Psoas muscle (tissue), 7 donors: ENCODE measurements at regions not wholly inside any gene's neighbourhood (a gene's known extent, or its start where the extent isn't known, plus 50 kb on each side); places are given as distances from the start of the nearest gene placed in this dataset.

ENCODE experiments used
- ATAC-seq, 4 donors: fragments of 200-7000 bp; cut with Tn5 transposase; one replicate each; pipeline ENCODE4 v1.9.1; 2020; ENCODE audit warnings: moderate library complexity in 3 of 4, mild to moderate bottlenecking in 2 of 4
- DNase-seq, 2 donors: peaks; one replicate each; pipeline ENCODE4 v3.0.0-alpha.2; 2020
- H3K27ac ChIP-seq: fragments of 200-600 bp; one replicate; pipeline ENCODE4 v1.8.0; 2022
- H3K27me3 ChIP-seq, 3 donors: fragments of 200-600 bp in 1 of 3; one replicate each; pipeline versions ENCODE4 v1.6.1 to v1.8.0; 2013 to 2022; ENCODE audit warnings: low read length in 2 of 3, mild to moderate bottlenecking in 2 of 3, moderate library complexity in 1 of 3; ENCODE audit not compliant: insufficient read depth in 3 of 3
- H3K36me3 ChIP-seq, 2 donors: fragments of 200-600 bp in 1 of 2; one replicate each; pipeline versions ENCODE4 v1.6.1 to v1.8.0; 2013 to 2022; ENCODE audit warnings: low read depth in 1 of 2, mild to moderate bottlenecking in 1 of 2, moderate library complexity in 1 of 2; ENCODE audit not compliant: insufficient read depth in 1 of 2
- H3K4me1 ChIP-seq: fragments of 200-600 bp; one replicate; pipeline ENCODE4 v1.8.0; 2022
- H3K4me3 ChIP-seq: fragments of 200-600 bp; one replicate; pipeline ENCODE4 v1.8.0; 2022; ENCODE audit warnings: mild to moderate bottlenecking
- H3K9me3 ChIP-seq: fragments of 200-600 bp; one replicate; pipeline ENCODE4 v1.8.0; 2022
- WGBS, 3 donors: extraction: QIAGEN DNeasy Blood & Tissue Kit; methylation state at CpG; one replicate each; pipeline versions ENCODE4 v1.1.6 to v1.1.7; 2013; 5-methylcytosine and 5-hydroxymethylcytosine counted together
- intact Hi-C, 2 donors: fragments of 100-400 bp; cut with DNase I; formaldehyde crosslinking; loops; one replicate each; pipeline versions ENCODE4 v1.11.0 to v1.14.2; 2022
- TF ChIP-seq, protein P1 (sequence below): fragments of 200-600 bp; IDR thresholded peaks from one replicate; pipeline ENCODE4 v1.8.0; 2022; ENCODE audit warnings: antibody characterized with exemption
- donor health status: healthy with polysubstance abuse.
- donor health status: DM: no; HTN: no; CAD: no; lungs with moderate emphysema.
- donor health status: Bipolar disorder and iron deficiency.
- donor health status: healthy.
- donor health status: DM: yes; HTN: yes; CAD: no.
- donor health status: DM: no; HTN: no; CAD: no.
- donor health status: DM: yes; HTN: yes; CAD: no.

DNA sequence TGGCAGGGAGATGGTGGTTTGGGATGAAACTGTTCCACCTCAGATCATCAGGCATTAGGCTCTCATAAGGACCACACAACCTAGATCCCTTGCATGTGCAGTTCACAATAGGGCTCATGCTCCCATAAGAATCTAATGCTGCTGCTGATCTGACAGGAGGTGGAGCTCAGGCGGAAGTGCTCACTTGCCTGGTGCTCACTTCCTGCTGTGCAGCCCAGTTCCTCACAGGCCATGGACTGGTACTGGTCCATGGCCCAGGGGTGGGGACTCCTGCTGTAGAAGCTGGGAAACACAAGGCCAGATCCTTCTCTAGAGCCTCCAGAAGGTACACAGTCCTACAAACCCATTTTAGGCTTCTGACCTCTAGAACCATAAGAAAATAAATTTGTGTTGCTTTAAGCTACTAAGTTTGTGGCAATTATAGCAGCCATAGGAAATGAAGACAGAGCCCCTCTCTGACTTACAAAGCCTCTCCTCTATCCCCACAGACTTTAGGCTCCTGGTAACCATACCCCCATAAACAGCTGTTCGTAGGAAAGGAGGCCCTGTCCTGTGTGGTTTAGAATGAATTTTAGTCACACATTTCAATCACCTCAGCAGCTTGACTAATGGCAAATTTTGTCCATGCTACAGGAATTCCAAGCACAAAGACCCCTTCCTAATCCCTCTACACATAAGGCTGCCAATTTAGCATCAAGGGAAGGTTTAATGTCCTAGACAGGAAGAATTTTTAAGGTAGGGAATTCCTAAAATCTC, 206.1 kb upstream of the PHYHIPL start:
- 67 to 80% (median 78%) methylated on average over 2 of the region's 2 CpGs for WGBS, 3 donors
- intact Hi-C loops, result no loop called here
- Histone ChIP-seq H3K27me3 (no peaks in the 10 kb centered on the region), H3K4me3 (no peak overlapping the region), H3K4me1 (no peaks in the 10 kb centered on the region), H3K27ac (no peak overlapping the region), H3K9me3 (no peaks in the 10 kb centered on the region), H3K36me3 (no peaks in the 10 kb centered on the region)
- DNase-seq (no peak), ATAC-seq (no peak)
- TF ChIP-seq, protein P1, sequence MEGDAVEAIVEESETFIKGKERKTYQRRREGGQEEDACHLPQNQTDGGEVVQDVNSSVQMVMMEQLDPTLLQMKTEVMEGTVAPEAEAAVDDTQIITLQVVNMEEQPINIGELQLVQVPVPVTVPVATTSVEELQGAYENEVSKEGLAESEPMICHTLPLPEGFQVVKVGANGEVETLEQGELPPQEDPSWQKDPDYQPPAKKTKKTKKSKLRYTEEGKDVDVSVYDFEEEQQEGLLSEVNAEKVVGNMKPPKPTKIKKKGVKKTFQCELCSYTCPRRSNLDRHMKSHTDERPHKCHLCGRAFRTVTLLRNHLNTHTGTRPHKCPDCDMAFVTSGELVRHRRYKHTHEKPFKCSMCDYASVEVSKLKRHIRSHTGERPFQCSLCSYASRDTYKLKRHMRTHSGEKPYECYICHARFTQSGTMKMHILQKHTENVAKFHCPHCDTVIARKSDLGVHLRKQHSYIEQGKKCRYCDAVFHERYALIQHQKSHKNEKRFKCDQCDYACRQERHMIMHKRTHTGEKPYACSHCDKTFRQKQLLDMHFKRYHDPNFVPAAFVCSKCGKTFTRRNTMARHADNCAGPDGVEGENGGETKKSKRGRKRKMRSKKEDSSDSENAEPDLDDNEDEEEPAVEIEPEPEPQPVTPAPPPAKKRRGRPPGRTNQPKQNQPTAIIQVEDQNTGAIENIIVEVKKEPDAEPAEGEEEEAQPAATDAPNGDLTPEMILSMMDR, result no peak

DNA sequence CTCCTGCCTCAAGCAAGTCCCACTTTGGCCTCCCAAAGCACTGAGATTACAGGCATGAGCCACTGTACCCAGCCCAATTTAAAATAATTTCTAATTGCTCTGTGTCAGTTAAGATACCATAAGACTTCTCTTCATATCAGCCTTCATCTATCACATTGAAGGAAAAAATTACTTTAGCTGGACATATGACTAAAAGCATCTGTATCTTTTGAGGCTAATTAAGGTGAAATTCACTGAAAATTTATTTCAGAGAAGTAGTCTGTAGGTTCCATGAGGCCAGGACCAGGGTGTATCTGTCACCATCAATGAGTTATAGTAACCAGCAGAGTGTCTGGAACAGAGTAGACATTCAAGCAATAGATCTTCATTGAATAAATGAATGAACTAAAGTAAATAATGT, 205.2 kb upstream of the PHYHIPL start:
- DNase-seq, result no peak
- H3K36me3 ChIP-seq, result no peaks in the 10 kb centered on the region
- H3K9me3 ChIP-seq, result no peaks in the 10 kb centered on the region
- no peak overlapping the region for H3K27ac ChIP-seq
- TF ChIP-seq, protein P1, result no peak
- intact Hi-C loops, result no loop called here
- no peaks in the 10 kb centered on the region for H3K27me3 ChIP-seq
- H3K4me1 ChIP-seq, result no peaks in the 10 kb centered on the region
- H3K4me3 ChIP-seq, result no peak overlapping the region
- ATAC-seq, result no peak

DNA sequence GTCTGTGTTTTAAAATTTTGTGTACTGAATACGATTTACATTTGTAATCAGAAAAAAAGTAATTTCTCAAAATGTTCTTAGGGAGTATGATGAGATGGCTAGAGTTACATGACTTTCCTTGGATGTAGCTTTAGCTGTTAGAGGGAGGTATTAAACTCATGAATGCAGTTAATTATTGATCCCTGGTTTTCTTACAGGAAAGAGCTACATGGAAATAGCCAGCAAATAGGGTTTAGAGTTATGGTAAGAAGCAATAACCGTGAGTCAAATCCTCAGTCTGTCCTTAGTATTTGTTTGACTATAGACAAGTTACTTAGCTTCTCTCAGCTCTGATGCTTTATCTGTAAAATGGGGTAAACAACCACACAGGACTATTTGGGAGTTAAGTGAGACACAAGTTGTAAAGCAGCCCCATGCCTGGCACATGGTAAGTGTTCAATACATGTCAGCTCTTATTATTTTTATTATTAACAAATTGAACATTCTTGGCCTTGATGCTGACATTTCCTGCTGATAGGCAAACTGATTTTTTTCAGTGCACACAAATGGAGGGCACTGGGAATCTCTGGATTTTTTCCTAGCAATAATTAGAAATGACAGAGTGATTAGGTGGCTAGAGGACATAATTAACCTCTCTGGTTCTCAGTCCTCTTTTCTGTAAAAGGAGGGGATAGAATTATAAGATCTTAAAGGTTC, 204.5 kb upstream of the PHYHIPL start:
- 72 to 81% (median 79%) methylated on average over 2 of the region's 2 CpGs for WGBS, 3 donors
- TF ChIP-seq, protein P1, result no peak
- no peaks in the 10 kb centered on the region for H3K4me1 ChIP-seq
- no peak overlapping the region for H3K27ac ChIP-seq
- no peaks in the 10 kb centered on the region for H3K9me3 ChIP-seq
- no peaks in the 10 kb centered on the region for H3K27me3 ChIP-seq
- DNase-seq (no peak), ATAC-seq (no peak)
- no peaks in the 10 kb centered on the region for H3K36me3 ChIP-seq
- H3K4me3 ChIP-seq, result no peak overlapping the region
- intact Hi-C loops, result no loop called here

DNA sequence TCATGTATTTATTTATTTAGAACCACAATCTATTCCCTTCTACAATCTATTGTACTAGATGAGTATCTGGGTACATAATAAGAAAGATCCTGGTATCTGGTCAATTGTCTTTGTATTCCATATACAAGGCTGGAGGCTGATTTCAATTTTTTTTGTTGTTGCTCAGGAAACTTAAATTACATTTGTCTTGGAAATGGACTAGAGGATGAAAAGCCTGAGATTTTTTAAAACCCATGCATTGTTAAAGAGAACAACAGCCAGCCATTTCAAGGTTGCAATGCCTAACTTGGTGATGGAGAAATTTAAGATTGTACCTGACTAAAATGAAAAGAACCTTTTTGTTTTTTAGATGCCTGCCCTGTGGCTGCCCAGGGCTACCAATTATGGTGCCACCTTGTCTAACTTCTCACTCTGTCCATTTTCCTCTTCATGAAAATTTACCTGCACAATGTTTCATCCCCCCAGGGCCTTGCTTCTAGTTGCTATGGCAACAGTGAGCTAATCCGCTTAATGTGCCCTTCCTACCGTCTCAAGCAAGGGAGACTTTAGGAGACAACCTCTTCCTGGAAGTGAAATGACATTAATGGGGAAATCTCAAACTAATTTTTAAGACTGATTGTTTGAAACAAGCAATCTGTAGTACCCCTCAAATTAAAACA, 203.7 kb upstream of the PHYHIPL start:
- no peak for ATAC-seq
- 77 to 85% (median 82%) methylated on average over 2 of the region's 2 CpGs for WGBS, 3 donors
- H3K36me3 ChIP-seq, result no peaks in the 10 kb centered on the region

More for the DNA sequence above, 203.7 kb upstream of the PHYHIPL start:
- no peak for DNase-seq
- Histone ChIP-seq H3K4me1 (no peaks in the 10 kb centered on the region), H3K4me3 (no peak overlapping the region), H3K27ac (no peak overlapping the region), H3K9me3 (no peaks in the 10 kb centered on the region), H3K27me3 (no peaks in the 10 kb centered on the region)
- intact Hi-C loops, result no loop called here
- TF ChIP-seq, protein P1, result no peak
